Bronchial epithelial cell (primary cell): ENCODE measurements at regions not wholly inside any gene's neighbourhood (a gene's known extent, or its start where the extent isn't known, plus 50 kb on each side); places are given as distances from the start of the nearest gene placed in this dataset.

Experiments used
- DNase-seq: peaks from one replicate; pipeline ENCODE4 v3.0.0-alpha.2; 2010; ENCODE audit warnings: low read depth
- FAIRE-seq: peaks from 2 replicates; lab custom pipeline; 2011; peaks lifted over from hg19 to GRCh38; lab: Jason Lieb, UNC
- H3K27me3 ChIP-seq: 2 replicates; pipeline ENCODE4 v1.5.1; 2011; ENCODE audit warnings: low read length; ENCODE audit not compliant: control insufficient read depth, insufficient read depth
- H3K36me3 ChIP-seq: 2 replicates; pipeline ENCODE4 v1.5.1; 2011; ENCODE audit warnings: low read length; ENCODE audit not compliant: control insufficient read depth, insufficient read depth
- H3K4me3 ChIP-seq: 2 replicates; pipeline ENCODE4 v1.5.1; 2011; ENCODE audit warnings: mild to moderate bottlenecking, low read depth, low read length, control low read depth
- CTCF ChIP-seq: IDR thresholded peaks from 2 replicates; pipeline ENCODE4 v1.5.1; 2011; ENCODE audit warnings: mild to moderate bottlenecking, moderate library complexity, low read length, control low read depth, inconsistent platforms; ENCODE audit not compliant: insufficient read depth, severe bottlenecking

GRCh38 chr19:31112158-31112557 lies 237.1 kb downstream of the TSHZ3 start:
- peak; percentile 70 for FAIRE-seq
- no peak for TF ChIP-seq CTCF
- DNase-seq = no peak
- Histone ChIP-seq H3K27me3 (peaks cover 4% of the 10 kb centered on the region), H3K4me3 (no peak overlapping the region), H3K36me3 (no peaks in the 10 kb centered on the region)

GRCh38 chr19:31111741-31112140 lies 237.5 kb downstream of the TSHZ3 start:
- Histone ChIP-seq H3K27me3 (peaks cover 4% of the 10 kb centered on the region), H3K36me3 (no peaks in the 10 kb centered on the region), H3K4me3 (no peak overlapping the region)
- DNase-seq = no peak
- no peak for TF ChIP-seq CTCF
- FAIRE-seq = no peak

DNA sequence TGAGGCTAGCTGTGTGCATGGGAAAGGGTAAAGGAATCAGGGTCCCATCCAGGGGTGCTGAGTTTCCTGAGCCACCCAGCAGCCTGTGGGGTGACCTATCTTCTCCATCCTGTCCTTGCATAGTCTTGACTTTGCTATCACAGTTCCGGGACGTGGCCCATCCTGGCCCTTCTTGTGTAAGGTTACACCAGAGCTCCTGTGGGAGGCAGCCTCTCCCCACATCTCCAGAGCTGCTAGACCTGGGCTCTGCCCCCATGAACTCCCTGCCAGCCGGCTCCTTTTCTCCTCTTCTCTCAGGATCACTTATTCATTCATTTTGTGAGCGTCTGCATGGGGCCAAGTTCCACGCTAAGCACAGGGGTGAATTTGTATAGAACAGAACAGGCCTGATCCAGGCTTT lies 238.9 kb downstream of the TSHZ3 start:
- H3K4me3 ChIP-seq = no peak overlapping the region
- TF ChIP-seq CTCF = peak; percentile 78
- DNase-seq (peak; percentile 46), FAIRE-seq (no peak)
- peaks cover 4% of the 10 kb centered on the region for H3K27me3 ChIP-seq
- H3K36me3 ChIP-seq = no peaks in the 10 kb centered on the region

- no peak for FAIRE-seq
- Histone ChIP-seq H3K4me3 (no peak overlapping the region), H3K27me3 (peaks cover 4% of the 10 kb centered on the region), H3K36me3 (no peaks in the 10 kb centered on the region)
- no peak for DNase-seq
- no peak for TF ChIP-seq CTCF
These were observed 239.6 kb downstream of the TSHZ3 start for GRCh38 chr19:31109636-31110035.

GRCh38 chr19:31107096-31107495 lies 242.1 kb downstream of the TSHZ3 start:
- DNase-seq = no peak
- peaks cover 2% of the 10 kb centered on the region for H3K27me3 ChIP-seq
- no peak for FAIRE-seq

More at GRCh38 chr19:31107096-31107495, 242.1 kb downstream of the TSHZ3 start:
- no peak for TF ChIP-seq CTCF
- H3K4me3 ChIP-seq = no peak overlapping the region
- no peaks in the 10 kb centered on the region for H3K36me3 ChIP-seq
